Stimulated activated CD8-positive, alpha-beta memory T cell treated with anti-CD3 and anti-CD28 coated beads, Interleukin-7, amount 100 ng/mL, for 48 hours (primary cell): ENCODE measurements at regions not wholly inside any gene's neighbourhood (a gene's known extent, or its start where the extent isn't known, plus 50 kb on each side); places are given as distances from the start of the nearest gene placed in this dataset.

Source experiments
- DNase-seq, 2 donors: peaks; one replicate each; pipeline ENCODE4 v3.0.0-alpha.2; 2020; ENCODE audit warnings: low read depth in 1 of 2; ENCODE audit errors: extremely low read depth in 1 of 2

DNA sequence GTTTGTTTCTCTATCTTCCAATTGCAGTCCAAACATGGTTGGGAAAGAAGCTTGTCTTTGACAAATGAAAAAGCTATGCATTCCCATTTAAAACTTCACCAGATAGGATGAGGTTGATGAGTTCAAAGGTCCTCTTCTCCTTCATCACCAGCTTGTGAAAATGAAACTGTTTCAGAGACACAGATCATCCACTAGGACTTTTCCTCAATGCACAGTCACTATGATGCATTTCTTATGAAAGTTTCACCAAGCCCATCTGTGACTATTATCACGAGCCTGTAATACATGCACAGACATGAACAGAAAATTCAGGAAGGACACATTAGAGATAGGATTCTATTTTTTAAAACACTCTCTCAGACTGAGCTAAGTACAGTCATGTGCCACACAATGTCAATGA is 644.4 kb downstream of the PLCL1 start:
- DNase-seq, result no peak

DNA sequence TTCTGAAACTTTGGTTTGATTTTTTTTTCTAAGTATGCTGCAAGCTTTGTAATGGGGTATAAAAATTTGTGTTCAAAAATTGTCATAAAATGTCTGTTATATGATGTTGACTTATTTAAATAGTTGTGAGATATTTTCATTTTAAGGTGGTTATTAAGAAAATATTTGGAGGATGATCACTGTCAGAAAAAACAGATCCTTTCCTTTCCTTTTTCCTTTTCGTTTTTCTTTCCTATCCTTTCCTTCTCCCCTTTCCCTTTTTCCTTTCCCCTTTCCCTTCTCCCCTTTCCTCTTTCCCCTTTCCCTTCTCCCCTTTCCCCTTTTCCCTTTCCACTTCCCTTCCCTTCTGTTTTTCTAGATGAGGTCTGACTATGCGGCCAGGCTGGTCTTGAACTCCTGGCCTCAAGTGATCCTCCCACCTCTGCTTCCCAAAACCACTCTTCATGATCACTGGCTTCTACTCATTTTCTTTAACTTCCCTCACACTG is 640.5 kb downstream of the PLCL1 start:
- no peak for DNase-seq

DNA sequence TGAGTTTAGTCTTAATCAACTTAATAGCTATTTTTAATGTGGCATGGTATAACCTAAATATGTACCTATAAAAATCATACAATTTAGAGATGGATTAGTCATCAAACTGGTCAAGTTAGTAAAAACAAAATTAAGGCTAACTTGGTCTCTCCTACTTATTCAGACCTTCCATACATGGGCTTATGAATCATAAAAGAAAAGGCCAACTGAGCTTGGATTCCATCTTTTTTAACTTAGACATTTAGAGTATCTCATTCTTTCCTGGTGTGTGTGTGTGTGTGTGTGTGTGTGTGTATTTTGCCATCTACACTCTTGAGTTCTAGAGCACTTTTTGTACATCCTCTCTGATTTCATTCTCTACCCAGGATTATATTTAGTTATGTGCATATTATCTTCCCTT is 637.5 kb downstream of the PLCL1 start:
- no peak for DNase-seq

DNA sequence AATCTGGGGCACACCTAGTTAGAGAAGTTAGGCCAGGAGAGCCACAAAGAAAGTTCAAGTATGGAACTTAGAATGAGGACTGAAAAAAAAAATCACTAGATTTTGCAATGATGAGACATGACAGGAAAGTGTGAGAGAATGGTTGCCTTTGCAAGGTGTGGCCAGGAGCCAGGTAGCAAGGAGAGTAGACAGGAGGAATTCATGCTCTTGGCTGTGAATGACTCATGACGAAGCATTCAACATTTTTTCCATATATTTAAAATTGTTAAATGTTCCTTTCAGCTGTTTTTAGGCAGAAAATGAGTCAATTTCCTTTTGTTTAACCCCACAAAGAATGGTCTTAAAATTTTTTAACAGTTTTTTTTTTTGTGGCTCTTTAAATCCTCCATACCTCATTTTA is 636.9 kb downstream of the PLCL1 start:
- DNase-seq, result no peak

DNA sequence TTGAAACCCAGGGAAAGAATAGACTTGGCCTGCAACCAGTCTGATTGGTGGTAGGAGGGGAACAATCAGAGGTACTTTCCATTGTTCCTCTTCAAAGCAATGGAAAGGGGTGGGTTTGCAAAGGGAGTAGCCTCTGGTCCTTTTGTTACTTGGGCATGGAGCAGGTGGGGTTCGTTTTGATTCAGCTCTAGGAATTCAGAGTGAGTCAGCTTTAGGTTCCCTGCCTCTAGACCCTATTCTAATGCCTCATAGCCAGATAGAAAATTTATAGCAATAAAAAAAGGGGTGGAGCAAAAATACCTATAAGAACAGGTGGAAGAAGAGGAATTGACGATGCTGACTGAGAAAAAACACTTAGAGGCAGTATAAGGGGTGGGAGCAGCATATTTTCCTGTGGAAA is 636.4 kb downstream of the PLCL1 start:
- no peak for DNase-seq

DNA sequence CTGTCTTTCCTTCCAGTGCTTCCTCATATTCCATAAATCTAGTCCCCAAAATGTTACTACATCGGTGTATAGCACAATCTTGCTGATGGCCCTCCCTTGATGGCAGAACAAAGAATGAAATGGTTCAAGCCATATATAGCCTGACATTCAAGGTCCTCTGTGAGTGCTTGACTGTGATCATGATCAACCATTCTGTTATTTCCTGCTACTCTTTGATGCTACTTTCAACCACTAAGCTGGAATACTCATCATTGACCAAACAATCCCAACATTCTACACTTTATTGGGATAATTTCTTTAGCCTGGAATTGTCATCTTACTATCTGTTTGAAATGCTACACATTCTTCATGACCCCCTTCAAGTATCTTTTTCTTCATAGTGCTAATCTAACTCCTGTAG is 633.9 kb downstream of the PLCL1 start:
- no peak for DNase-seq

DNA sequence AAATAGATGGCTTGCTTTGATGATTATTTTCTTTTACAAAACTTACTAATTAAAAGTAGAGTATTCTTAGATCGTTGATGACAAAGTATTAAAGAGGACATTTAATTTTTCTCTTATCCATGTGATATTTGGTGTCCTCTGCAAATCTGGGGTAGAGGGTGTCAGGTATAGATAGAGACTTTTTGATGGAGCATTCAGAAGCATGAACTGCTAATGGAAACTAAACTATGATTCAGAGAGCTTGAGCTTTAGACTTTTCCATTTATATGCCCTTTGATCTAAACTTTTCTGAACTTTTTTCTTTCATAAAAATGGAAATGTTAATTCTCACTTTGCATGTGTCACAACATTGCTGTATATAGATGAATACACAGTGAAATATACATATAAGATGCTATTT is 619.7 kb downstream of the PLCL1 start:
- DNase-seq, result no peak

DNA sequence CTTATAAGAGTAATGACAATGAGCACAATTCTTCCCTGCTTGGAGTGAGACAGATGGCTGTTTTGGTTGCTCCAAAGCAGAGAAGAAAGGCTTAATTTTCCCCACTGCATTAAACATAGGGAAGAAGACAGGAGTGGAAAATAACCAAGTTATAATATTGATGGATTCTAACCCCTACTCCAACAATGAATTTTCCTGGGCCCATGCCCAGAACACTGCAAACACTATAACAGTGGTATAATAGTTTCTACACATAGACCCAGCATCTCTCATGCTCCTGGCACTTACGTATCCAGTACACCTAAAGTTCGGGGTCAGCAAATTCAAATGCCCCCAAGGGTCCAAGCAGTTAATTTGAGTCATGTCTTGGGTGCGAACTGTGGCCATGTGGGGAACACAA is 613.4 kb downstream of the PLCL1 start:
- DNase-seq, result no peak

DNA sequence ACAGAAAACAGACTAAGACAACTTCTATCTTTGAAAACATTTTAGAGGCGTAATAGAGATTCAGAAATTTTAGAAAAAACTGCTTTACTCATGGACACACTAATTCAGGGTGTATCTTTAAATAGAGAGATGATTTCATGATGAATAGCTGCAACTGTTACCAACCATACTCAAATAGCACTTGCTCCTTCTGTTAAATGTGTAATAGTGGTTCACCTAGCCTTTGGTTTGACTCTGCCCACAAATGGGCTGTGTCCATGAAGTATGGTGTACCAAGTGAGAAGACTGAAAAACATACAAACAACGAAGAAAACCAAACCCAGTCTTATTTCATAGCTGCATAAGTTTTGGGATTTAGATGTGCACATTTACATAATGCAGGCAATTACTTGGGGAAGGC is 610.6 kb downstream of the PLCL1 start:
- DNase-seq, result no peak

DNA sequence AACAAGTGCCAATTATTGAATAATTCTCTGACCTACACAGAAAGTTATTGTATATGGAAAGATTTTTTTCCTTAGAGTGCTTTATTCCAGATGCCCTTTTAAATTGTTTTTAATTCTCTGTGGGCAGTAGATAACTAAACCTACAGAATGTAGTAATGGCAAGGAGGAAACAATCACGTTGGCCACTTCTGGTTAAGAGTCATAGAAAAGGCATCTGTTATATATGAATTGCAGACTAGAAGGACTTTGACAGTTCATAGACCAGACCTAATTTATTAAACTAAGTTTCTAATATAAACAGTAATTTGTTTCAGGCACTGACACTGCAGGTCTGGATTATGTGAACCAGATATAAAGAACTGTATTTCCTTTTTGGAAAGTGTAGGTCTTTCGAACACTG is 607.5 kb downstream of the PLCL1 start:
- no peak for DNase-seq

DNA sequence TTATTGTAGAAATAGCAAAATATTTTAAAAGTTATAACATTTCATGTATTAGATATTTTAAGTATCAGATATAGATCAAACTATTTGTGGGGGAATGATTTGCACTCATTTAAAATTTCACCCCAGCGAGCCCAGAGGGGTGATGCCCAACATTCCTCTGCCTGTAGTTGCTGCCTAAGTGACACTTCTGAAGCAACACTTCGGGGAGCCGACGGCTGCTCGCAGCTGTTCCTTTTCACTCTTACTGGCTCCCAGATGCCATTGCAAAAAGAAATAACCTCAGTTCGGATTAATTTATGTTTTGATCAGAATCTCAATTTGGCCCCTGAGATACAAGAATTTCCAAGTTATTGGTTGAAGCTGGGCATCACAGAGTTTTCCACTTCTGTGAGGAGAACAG is 603.8 kb downstream of the PLCL1 start:
- no peak for DNase-seq

DNA sequence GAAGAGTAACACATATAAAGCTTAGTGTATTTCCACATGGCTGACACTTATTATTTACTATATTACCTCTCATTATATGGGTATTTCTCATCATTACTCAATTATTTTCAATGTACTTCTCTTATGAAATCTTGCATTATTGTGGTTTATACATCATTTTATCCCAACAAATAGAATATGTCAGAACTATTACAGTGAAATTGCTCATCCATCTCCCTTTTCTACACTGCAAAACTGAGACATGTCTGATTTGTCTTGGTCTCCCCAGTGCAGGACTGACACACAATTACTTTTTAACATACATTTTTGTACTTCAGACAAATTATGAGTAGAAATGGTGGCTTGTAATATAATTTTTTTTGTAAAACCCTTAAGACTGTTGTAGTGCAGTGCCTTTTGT is 600.9 kb downstream of the PLCL1 start:
- no peak for DNase-seq

DNA sequence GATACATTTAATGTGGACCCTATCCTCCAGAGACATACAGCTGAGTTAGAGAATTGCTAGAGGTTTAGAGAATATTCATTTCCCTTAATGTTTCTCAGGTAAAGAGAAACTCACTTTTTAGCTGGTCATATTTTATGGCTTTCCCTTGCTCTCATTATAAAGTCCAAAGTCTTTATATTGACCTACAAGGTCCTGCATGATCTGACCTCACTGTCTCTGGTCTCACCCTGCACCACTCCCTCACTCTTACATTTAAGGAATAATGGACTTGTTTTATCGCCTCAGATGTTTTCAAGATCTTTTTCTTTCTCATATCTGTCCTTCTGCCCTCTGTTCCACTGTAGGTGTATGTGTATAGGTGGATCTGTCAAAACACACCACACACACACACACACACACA is 597.3 kb downstream of the PLCL1 start:
- no peak for DNase-seq

DNA sequence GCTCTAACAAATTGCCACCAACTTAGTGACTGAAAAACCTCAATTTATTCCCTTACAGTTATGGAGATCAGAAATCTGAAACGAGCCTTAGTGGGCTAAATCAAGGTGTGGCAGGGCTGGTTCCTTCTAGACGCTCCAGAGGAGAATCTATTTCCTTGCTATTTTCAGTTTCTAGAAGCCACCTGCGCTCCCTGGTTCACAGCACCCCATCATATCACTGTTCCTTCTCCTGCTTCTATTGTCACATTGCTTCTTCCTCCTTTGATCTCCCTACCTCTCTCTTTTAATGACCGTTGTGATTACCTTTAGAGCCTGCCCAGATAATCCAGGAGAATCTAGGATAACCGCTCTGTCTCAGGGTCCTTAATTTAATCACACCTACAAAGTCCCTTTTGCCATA is 596.6 kb downstream of the PLCL1 start:
- DNase-seq, result no peak

DNA sequence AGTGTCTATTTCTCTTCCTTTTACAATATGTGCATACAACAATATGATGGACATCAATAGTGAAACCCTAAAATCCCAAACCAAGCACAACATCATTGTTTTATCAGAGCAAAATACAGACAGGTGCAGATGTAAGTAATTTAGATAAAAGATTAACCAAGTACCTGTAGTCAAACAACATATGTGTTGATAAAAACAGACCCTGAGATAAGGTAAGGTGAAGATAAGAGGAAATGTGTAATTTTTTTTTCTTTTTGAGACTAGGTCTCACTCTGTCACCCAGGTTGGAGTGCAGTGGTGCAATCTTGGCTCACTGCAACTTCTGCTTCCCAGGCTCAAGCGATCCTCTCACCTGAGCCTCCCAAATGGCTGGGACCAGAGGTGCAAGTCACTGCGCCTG is 589.8 kb downstream of the PLCL1 start:
- no peak for DNase-seq

DNA sequence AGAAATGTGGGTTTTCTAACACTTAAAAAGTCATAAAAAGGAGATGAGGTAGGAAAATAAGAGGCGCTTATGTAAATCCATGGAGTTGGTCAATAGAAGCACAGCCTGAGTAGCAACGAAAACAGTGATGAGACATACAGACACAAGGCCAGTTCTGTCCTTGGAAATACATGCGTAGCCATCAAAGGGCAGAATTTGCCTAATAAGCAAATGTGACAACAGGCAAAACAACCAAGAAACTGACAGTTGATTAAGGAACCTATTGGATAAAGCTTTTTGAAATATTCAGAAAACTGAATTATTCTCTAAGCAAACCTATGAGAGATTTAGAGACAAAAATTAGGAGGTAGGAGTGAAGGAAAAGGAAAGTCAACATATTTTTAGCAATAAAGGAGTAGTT is 586.3 kb downstream of the PLCL1 start:
- DNase-seq, result no peak

DNA sequence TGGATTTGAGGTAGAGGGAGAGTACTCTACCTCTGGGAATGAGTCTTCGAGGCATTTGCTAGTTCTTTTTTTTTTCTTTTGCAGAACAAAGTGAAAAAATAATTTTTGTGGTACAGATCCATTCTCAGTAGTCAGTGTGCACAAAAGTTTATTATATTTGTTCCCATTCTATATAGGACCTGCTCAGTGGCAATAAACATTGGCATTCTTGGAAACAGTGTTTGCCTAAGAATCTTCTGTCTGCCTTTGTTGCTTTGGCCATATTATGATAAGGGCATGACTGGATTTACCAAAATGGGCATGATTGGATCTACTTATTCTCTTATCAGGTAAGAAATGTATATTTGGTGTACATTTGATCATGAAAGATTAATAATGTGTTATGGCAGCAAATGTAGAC is 583.3 kb downstream of the PLCL1 start:
- no peak for DNase-seq

DNA sequence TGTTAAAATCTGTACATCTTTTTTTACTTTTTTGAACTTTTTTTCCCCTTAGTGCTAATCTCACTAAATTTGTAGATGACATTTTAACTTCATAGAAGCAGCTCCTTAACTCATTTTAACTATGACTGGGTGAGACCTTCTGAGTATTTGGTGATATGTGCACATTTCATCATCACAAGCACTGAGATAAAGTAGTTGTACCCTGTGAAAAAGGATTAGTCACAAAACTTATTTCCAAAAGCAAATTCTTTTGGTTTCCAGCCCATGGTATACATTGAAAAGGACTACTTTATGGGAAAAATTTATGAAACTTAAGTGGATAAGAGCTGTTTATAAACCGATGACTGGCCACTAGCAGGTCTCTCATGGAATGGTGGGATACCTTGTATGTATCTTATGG is 581.5 kb downstream of the PLCL1 start:
- no peak for DNase-seq

DNA sequence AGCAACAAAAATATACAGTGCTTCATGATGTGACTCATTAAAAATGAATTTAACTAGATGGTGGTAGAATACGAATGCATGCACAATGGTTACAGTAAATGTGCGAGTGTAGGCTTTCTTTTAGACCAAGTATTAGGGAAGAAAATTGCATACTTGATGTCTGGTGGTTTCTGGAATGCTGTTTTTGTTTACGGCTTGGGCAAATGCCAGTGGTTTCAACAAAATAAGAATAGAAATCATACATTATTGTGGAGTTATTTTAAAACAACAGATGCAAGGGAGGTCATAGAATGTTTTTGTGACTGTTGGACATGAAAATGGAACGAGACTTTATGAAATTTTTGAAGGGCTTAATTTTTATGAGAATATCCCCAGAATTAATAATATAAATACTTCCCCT is 580.9 kb downstream of the PLCL1 start:
- no peak for DNase-seq

DNA sequence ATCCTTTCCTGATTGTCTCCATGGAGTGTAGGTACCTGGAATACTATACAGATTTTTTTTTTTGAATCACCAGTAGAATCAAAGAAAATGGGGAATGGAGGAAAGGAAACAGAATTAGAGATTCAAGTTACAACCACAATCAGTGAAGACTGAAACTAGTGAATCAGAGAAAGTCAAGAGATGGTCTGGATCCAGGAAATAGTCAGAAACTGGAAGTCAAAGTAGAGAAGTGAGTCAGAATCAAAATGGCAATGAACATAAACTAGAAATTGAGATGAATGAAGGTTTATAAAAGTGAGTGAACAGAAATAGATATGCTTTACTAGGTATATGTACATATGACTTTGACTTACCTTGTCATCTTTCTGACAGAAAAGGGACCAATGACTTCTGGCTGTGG is 579.0 kb downstream of the PLCL1 start:
- no peak for DNase-seq

DNA sequence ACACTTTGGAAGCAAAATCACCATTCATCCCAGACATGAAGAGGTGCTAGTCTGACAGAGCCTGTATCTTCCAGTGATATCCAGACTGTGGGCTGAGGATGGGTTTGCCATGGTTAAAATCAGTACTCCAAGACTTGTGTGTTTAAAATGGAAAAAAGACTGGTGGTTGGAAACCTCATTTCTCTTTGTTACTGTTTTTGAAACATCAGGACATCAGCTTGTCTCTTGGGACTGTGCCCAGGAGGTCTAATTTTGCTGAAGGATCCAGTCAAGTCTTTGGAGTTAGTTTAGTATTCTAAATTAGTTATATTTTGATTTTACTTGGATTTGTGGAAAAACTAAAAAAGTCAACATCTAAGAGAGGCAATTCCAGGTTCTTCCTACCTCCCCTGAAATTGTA is 578.4 kb downstream of the PLCL1 start:
- no peak for DNase-seq

DNA sequence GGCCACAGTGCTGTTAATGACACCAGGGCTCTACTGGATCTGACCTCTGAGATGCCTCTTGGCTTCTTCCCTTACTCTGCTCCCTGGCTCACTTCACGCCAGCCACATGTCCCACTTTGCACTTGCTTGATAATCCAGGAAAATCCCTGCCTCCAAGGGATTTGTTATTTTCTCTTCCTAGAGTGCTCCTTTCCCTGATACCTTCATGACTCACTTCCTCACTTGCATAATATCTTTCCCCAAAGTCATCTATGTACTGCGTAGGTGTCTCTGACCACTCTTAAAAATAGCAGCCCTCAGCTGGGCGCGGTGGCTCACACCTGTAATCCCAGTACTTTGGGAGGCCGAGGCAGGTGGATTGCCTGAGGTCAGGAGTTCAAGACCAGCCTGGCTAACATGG is 572.3 kb downstream of the PLCL1 start:
- DNase-seq, result no peak

DNA sequence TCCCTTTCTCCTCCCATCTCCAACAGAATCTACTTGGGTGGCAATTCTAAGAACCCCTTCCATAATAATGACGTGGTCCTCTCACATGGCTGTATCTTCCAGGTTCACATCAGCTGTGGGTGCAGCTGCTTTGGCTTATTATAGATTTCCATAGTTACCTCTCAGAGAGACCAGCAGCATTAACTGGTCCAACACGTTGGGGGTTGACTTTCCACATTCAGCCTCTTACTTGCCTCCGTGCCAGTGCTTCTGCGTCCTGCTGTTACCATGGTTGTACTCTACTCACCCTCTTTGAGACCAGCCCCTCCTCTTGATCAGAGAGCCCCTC is 570.7 kb downstream of the PLCL1 start:
- DNase-seq, result no peak
